B cell (primary cell): ENCODE measurements at regions not wholly inside any gene's neighbourhood (a gene's known extent, or its start where the extent isn't known, plus 50 kb on each side); places are given as distances from the start of the nearest gene placed in this dataset.

Experiments
- ATAC-seq: fragments of 200-7000 bp; cut with Tn5 transposase; one replicate; pipeline ENCODE4 v1.10.0; 2021; ENCODE audit warnings: low read depth, mild to moderate bottlenecking, moderate number of reproducible peaks, moderate library complexity
- CTCF ChIA-PET: fragments of 350-600 bp; sonication (Branson Sonifier 250); formaldehyde crosslinking; loops from one replicate; lab custom pipeline; 2021; ENCODE audit warnings: antibody characterized with exemption, inconsistent platforms; lab: Charles Lee
- POLR2A ChIA-PET: fragments of 350-600 bp; sonication (Branson Sonifier 250); formaldehyde crosslinking; loops from one replicate; lab custom pipeline; 2021; ENCODE audit warnings: antibody characterized with exemption; lab: Charles Lee
- DNase-seq: peaks from one replicate; pipeline ENCODE4 v3.0.0; 2013
- H2AFZ ChIP-seq: 2 replicates; pipeline ENCODE4 v1.6.1; 2012; ENCODE audit warnings: mild to moderate bottlenecking, low read depth, low read length; ENCODE audit not compliant: insufficient read depth, poor library complexity, severe bottlenecking
- H3K27ac ChIP-seq, 2 donors: 1 replicate in 1 of 2; 2 replicates in 1 of 2; pipeline ENCODE4 v1.5.1; 2012 to 2013; ENCODE audit warnings: low read length in 2 of 2, mild to moderate bottlenecking in 2 of 2, moderate library complexity in 1 of 2
- H3K27me3 ChIP-seq, 4 experiments: fragments of 200-600 bp in 1 of 4; sonication (generic) in 1 of 4; replicated peaks in 1 of 4; 1 replicate in 2 of 4; 2 replicates in 2 of 4; pipeline versions ENCODE4 v1.6.1 to v1.7.0; 2013 to 2016; ENCODE audit warnings: low read length in 3 of 4, mild to moderate bottlenecking in 2 of 4, mixed read lengths in 1 of 4, moderate library complexity in 1 of 4; ENCODE audit not compliant: insufficient read depth in 4 of 4, control insufficient read depth in 3 of 4; ENCODE audit errors: control extremely low read depth in 1 of 4
- H3K36me3 ChIP-seq, 2 experiments: replicated peaks in 1 of 2; 1 replicate in 1 of 2; 2 replicates in 1 of 2; pipeline versions ENCODE4 v1.6.1 to v1.7.1; 2013; ENCODE audit warnings: low read length in 1 of 2; ENCODE audit not compliant: insufficient read depth in 2 of 2, control insufficient read depth in 1 of 2; ENCODE audit errors: control extremely low read depth in 1 of 2, extremely low read depth in 1 of 2
- H3K4me1 ChIP-seq, 2 donors: fragments of 200-600 bp in 1 of 2; sonication (generic) in 1 of 2; 1 replicate in 1 of 2; 2 replicates in 1 of 2; pipeline versions ENCODE4 v1.5.1 to v1.6.1; 2013 to 2017; ENCODE audit warnings: low read length in 2 of 2; ENCODE audit not compliant: control insufficient read depth in 2 of 2, insufficient read depth in 2 of 2
- H3K4me2 ChIP-seq: replicated peaks from 2 replicates; pipeline ENCODE3; 2012; ENCODE audit warnings: mild to moderate bottlenecking, low read depth, low read length; ENCODE audit not compliant: poor library complexity, severe bottlenecking
- H3K4me3 ChIP-seq, 5 experiments: fragments of 200-600 bp in 1 of 5; sonication (generic) in 1 of 5; 1 replicate in 3 of 5; 2 replicates in 2 of 5; pipeline versions ENCODE4 v1.5.1 to v1.7.0; 2011 to 2016; ENCODE audit warnings: low read length in 4 of 5, mild to moderate bottlenecking in 4 of 5, low read depth in 2 of 5, control low read depth in 1 of 5, moderate library complexity in 1 of 5; ENCODE audit not compliant: insufficient read depth in 1 of 5; ENCODE audit errors: control extremely low read depth in 1 of 5, extremely low read depth in 1 of 5
- H3K79me2 ChIP-seq: fragments of 200-600 bp; sonication (generic); one replicate; pipeline ENCODE4 v1.6.0; 2016; ENCODE audit warnings: low read length; ENCODE audit not compliant: control insufficient read depth, insufficient read depth
- H3K9ac ChIP-seq: fragments of 200-600 bp; sonication (generic); 2 replicates; pipeline ENCODE4 v1.6.1; 2017; ENCODE audit warnings: mild to moderate bottlenecking, low read length, moderate library complexity
- H3K9me3 ChIP-seq, 3 donors: one replicate each; pipeline versions ENCODE4 v1.6.1 to v1.7.1; 2013; ENCODE audit warnings: low read length in 2 of 3; ENCODE audit not compliant: control insufficient read depth in 2 of 3, insufficient read depth in 1 of 3; ENCODE audit errors: control extremely low read depth in 1 of 3
- H4K20me1 ChIP-seq: 2 replicates; pipeline ENCODE4 v1.6.0; 2012; ENCODE audit warnings: mild to moderate bottlenecking, low read length; ENCODE audit not compliant: insufficient read depth, control insufficient read depth, poor library complexity, severe bottlenecking
- H3K27ac Mint-ChIP-seq: one replicate; pipeline ENCODE4 v1.8.0; 2021; ENCODE audit warnings: mixed read lengths
- H3K27me3 Mint-ChIP-seq: one replicate; pipeline ENCODE4 v1.8.0; 2021; ENCODE audit warnings: mixed read lengths
- H3K4me1 Mint-ChIP-seq: one replicate; pipeline ENCODE4 v1.8.0; 2021; ENCODE audit warnings: mixed read lengths
- H3K4me3 Mint-ChIP-seq: one replicate; pipeline ENCODE4 v1.8.0; 2021; ENCODE audit warnings: mixed read lengths
- H3K9me3 Mint-ChIP-seq: one replicate; pipeline ENCODE4 v1.8.0; 2022; ENCODE audit warnings: mixed read lengths; ENCODE audit not compliant: insufficient read depth
- EZH2 ChIP-seq: IDR thresholded peaks from 2 replicates; pipeline ENCODE4 v1.6.1; 2012; ENCODE audit warnings: borderline replicate concordance, low read depth, mild to moderate bottlenecking, moderate library complexity, low read length; ENCODE audit not compliant: insufficient read depth, poor library complexity, severe bottlenecking
- WGBS: methylation state at CpG from one replicate; pipeline ENCODE4 v1.1.5; 2013; ENCODE audit warnings: missing lambda C conversion rate; ENCODE audit not compliant: insufficient coverage; 5-methylcytosine and 5-hydroxymethylcytosine counted together
- intact Hi-C: fragments of 100-400 bp; cut with micrococcal nuclease; formaldehyde crosslinking; loops from one replicate; pipeline ENCODE4 v1.10.0; 2022
- TF ChIP-seq, protein P1 (sequence below): fragments of 200-600 bp; IDR thresholded peaks from one replicate; pipeline ENCODE4 v1.8.0; 2022; ENCODE audit warnings: antibody characterized with exemption, mild to moderate bottlenecking

DNA sequence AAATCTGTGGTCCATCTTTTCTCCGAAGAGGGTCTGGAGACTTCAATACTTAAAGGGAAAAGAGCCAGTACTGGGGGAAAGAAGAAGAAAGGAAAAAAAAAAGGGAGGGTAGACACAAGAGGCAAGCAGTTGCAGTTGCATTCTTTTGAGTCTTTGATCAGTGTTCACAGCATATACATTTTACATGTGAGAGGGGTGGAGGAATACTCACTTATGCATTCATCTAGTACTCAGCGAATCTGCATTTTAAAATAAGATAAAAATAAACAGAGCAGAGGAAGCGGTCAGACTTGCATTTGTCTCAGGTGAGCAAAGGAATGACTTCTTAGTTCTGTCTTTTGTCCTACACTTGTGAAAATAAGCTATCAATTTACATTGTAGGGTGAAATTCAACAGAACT lies 275.6 kb downstream of the SLC7A11 start:
- no peaks in the 10 kb centered on the region for H4K20me1 ChIP-seq
- H3K4me2 ChIP-seq = no peak overlapping the region
- Mint-ChIP-seq H3K4me1 (no peaks in the 10 kb centered on the region), H3K27me3 (no peaks in the 10 kb centered on the region), H3K27ac (no peak overlapping the region), H3K9me3 (no peaks in the 10 kb centered on the region), H3K4me3 (no peak overlapping the region)
- POLR2A ChIA-PET = no interaction called here
- no peaks in the 10 kb centered on the region for H3K79me2 ChIP-seq
- ATAC-seq (no peak), DNase-seq (no peak)
- no peak overlapping the region for H3K4me3 ChIP-seq
- no peaks in the 10 kb centered on the region for H3K9me3 ChIP-seq
- 80% methylated on average over 1 of the region's 3 CpGs for WGBS
- no peak overlapping the region for H3K9ac ChIP-seq
- H3K27me3 ChIP-seq = no peaks in the 10 kb centered on the region
- TF ChIP-seq, protein P1, sequence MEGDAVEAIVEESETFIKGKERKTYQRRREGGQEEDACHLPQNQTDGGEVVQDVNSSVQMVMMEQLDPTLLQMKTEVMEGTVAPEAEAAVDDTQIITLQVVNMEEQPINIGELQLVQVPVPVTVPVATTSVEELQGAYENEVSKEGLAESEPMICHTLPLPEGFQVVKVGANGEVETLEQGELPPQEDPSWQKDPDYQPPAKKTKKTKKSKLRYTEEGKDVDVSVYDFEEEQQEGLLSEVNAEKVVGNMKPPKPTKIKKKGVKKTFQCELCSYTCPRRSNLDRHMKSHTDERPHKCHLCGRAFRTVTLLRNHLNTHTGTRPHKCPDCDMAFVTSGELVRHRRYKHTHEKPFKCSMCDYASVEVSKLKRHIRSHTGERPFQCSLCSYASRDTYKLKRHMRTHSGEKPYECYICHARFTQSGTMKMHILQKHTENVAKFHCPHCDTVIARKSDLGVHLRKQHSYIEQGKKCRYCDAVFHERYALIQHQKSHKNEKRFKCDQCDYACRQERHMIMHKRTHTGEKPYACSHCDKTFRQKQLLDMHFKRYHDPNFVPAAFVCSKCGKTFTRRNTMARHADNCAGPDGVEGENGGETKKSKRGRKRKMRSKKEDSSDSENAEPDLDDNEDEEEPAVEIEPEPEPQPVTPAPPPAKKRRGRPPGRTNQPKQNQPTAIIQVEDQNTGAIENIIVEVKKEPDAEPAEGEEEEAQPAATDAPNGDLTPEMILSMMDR = no peak
- no peak for TF ChIP-seq EZH2
- H3K4me1 ChIP-seq = no peaks in the 10 kb centered on the region
- CTCF ChIA-PET = no interaction called here
- no peaks in the 10 kb centered on the region for H3K36me3 ChIP-seq
- no peak overlapping the region for H2AFZ ChIP-seq
- H3K27ac ChIP-seq = no peak overlapping the region
- intact Hi-C loops = no loop called here

DNA sequence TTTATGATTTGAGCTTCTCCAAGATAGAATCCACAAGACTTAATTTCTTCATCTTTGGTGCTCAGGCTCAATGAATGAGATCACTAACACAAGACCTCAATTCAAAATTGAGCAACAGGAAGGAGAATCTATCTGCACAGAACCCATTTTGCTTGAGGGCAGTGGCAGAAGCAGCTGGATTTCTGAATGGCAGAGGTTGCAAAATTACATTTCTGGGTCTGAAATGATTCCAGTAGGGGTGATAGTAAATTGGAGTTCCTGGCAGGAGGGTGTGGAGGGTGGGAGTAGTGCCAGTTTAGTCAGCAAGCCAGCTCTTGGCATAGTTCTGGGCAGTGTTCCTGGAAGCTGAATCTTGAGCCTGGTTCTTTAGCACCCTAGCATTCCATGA lies 281.1 kb downstream of the SLC7A11 start:
- Mint-ChIP-seq H3K9me3 (no peaks in the 10 kb centered on the region), H3K4me1 (no peaks in the 10 kb centered on the region), H3K27ac (no peak overlapping the region), H3K4me3 (no peak overlapping the region), H3K27me3 (no peaks in the 10 kb centered on the region)
- H3K4me1 ChIP-seq = no peaks in the 10 kb centered on the region
- POLR2A ChIA-PET = no interaction called here
- no peak overlapping the region for H3K4me2 ChIP-seq
- H4K20me1 ChIP-seq = no peaks in the 10 kb centered on the region
- no peaks in the 10 kb centered on the region for H3K27me3 ChIP-seq
- no peak overlapping the region for H3K27ac ChIP-seq
- no peaks in the 10 kb centered on the region for H3K79me2 ChIP-seq
- H3K36me3 ChIP-seq = no peaks in the 10 kb centered on the region
- ATAC-seq (no peak), DNase-seq (no peak)
- H3K9me3 ChIP-seq = no peaks in the 10 kb centered on the region
- no peak for TF ChIP-seq EZH2
- TF ChIP-seq, protein P1 = no peak
- CTCF ChIA-PET = no interaction called here
- H2AFZ ChIP-seq = no peak overlapping the region
- no peak overlapping the region for H3K4me3 ChIP-seq
- intact Hi-C loops = no loop called here
- H3K9ac ChIP-seq = no peak overlapping the region
